Activated naive CD8-positive, alpha-beta T cell treated with anti-CD3 and anti-CD28 coated beads for 36 hours (primary cell): ENCODE measurements at regions not wholly inside any gene's neighbourhood (a gene's known extent, or its start where the extent isn't known, plus 50 kb on each side); places are given as distances from the start of the nearest gene placed in this dataset.
"Not testable (repeated sequence)": the region's sequence is repeated elsewhere in the genome, so short reads cannot be mapped to it uniquely, and the experiment has no call there.

Experiments used
- DNase-seq: peaks from one replicate; pipeline ENCODE4 v3.0.0; 2021
- H3K27ac Mint-ChIP-seq: one replicate; pipeline ENCODE4 v1.8.0; 2022; ENCODE audit warnings: mild to moderate bottlenecking, moderate library complexity, mixed read lengths
- H3K27me3 Mint-ChIP-seq: one replicate; pipeline ENCODE4 v1.8.0; 2022; ENCODE audit warnings: mild to moderate bottlenecking, mixed read lengths
- H3K36me3 Mint-ChIP-seq: one replicate; pipeline ENCODE4 v1.8.0; 2021; ENCODE audit warnings: mild to moderate bottlenecking, mixed read lengths
- H3K4me1 Mint-ChIP-seq: one replicate; pipeline ENCODE4 v1.8.0; 2021; ENCODE audit warnings: mixed read lengths
- H3K4me3 Mint-ChIP-seq: one replicate; pipeline ENCODE4 v1.8.0; 2022; ENCODE audit warnings: mild to moderate bottlenecking, moderate library complexity, mixed read lengths
- H3K9me3 Mint-ChIP-seq: one replicate; pipeline ENCODE4 v1.8.0; 2022; ENCODE audit warnings: mixed read lengths

DNA sequence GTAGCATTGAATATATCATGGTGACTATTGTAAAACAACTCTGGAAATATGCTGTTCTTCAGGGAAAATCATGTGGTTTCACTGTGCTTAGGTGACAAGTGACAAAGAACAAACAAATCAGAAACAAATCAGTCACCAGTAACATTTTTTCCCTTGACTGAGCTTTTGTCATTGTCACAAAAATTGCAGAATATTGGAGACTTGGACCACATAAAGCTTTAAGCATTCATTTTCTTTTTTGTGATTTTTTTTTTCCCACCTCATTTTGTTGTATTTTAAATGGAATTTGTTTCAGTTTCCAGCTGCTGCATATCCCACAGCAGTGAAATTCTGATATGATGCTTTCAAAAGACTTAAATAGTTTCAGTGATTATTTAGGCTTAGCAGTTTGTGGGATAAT is 1088.4 kb downstream of the OTOL1 start:
- Mint-ChIP-seq H3K9me3 (peaks cover 3% of the 10 kb centered on the region), H3K4me3 (no peak overlapping the region), H3K36me3 (no peaks in the 10 kb centered on the region), H3K27ac (no peak overlapping the region), H3K27me3 (no peaks in the 10 kb centered on the region), H3K4me1 (no peaks in the 10 kb centered on the region)
- no peak for DNase-seq

DNA sequence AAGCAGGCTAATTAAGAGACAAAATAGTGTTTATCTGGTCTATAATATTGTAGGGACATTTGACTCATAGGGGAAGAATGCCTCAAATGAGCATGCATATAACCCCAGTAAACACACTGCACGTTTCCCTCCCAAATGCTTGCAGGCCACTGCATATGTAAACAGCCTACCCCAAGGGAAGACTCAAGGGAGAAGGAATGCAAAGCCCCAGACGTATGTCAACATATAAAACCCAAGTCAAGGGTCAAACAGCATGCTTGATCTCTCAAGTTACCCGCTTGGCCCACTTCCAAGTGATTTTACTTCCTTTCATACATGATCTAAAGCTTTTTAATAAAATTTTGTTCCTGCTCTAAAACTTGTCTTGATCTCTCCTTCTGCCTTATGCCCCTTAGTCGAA is 1090.0 kb downstream of the OTOL1 start:
- H3K36me3 Mint-ChIP-seq, result no peaks in the 10 kb centered on the region
- H3K27ac Mint-ChIP-seq, result no peak overlapping the region
- H3K9me3 Mint-ChIP-seq, result peaks cover 5% of the 10 kb centered on the region
- H3K27me3 Mint-ChIP-seq, result no peaks in the 10 kb centered on the region
- H3K4me1 Mint-ChIP-seq, result no peaks in the 10 kb centered on the region
- DNase-seq, result no peak
- no peak overlapping the region for H3K4me3 Mint-ChIP-seq

DNA sequence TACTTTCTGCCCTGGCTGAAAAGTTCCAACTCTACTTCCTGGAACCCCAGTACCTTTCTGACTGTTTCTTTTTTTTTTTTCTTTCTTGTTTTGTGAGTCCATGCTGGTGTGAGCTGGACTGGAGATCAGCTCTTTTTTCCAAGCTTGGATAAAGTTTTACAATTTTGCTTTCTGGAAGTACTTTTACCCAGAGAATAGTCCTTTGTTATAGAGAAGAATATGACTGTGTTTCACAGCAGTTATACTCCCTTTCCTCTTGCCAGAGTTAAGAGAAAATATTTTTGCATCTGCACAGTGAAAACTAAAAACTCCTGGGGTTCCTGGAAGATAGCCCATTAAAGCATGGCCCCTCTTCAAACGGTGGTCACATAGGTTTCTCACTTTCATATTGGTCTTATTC is 1100.6 kb downstream of the OTOL1 start:
- Mint-ChIP-seq H3K36me3 (no peaks in the 10 kb centered on the region), H3K9me3 (no peaks in the 10 kb centered on the region), H3K27me3 (no peaks in the 10 kb centered on the region), H3K27ac (no peak overlapping the region), H3K4me3 (no peak overlapping the region), H3K4me1 (no peaks in the 10 kb centered on the region)
- no peak for DNase-seq

DNA sequence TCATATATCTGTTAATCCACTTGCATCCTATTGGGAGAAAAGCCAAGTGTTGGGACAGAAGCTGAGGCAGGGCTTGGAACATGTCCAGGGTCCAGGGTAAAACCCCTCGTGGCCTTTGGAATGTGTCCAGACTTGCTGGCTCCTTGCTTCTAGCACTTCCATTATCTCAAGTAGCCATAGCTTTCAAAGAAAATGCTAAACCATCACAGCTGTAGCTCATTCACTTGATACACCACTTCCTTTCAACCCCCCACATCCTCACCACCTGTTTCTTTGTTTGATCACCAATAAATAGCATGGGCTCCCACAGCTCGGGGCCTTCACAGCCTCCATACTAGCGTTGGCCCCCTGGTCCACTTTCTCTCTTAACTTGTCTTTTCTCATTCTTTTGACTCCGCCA is 1101.9 kb downstream of the OTOL1 start:
- not testable (repeated sequence) for H3K27me3 Mint-ChIP-seq, DNase-seq, H3K27ac Mint-ChIP-seq, H3K9me3 Mint-ChIP-seq, H3K36me3 Mint-ChIP-seq, H3K4me1 Mint-ChIP-seq, H3K4me3 Mint-ChIP-seq

DNA sequence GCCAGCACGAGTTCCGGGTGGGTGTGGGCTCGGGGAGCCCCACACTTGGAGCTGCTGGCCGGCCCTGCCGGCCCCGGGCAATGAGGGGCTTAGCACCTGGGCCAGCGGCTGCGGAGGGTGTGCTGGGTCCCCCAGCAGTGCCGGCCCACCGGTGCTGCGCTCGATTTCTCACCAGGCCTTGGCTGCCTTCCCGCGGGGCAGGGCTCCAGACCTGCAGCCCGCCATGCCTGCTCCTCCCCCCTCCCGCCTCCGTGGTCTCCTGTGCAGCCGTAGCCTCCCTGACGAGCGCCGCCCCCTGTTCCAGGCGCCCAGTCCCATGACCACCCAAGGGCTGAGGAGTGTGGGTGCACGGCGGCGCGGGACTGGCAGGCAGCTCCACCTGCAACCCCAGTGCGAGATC is 1103.1 kb downstream of the OTOL1 start:
- H3K4me1 Mint-ChIP-seq, H3K27ac Mint-ChIP-seq, H3K36me3 Mint-ChIP-seq, H3K4me3 Mint-ChIP-seq, H3K9me3 Mint-ChIP-seq, DNase-seq, H3K27me3 Mint-ChIP-seq: not testable (repeated sequence)

DNA sequence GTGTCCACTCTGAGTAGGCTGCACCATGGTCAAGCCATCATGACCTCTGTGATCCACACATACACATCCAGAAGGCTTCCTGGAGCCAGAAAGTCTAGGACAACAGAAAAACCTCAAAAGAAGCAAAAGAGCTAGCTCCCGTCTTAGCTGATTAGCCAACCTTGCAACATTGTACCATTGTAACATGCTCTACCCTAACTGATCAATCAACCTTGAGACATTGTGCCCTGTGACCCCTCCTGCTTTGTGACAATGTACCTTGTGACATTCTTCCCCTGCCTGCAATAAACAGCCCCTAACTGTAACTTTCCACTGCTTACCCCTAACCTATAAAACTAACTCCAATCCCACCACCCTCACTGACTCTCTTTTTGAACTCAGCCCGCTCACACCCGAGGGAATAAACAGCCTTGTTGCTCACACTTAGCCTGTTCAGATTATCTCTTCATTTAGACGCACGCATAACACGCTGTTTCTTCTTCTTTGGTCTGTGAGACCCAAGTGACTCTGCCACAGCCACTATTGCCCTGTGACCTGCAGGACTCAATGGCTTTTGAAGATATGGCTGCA is 1104.6 kb downstream of the OTOL1 start:
- Mint-ChIP-seq H3K27ac (no peak overlapping the region), H3K4me1 (no peaks in the 10 kb centered on the region), H3K9me3 (peaks cover 1% of the 10 kb centered on the region), H3K36me3 (no peaks in the 10 kb centered on the region), H3K27me3 (no peaks in the 10 kb centered on the region), H3K4me3 (no peak overlapping the region)
- no peak for DNase-seq

DNA sequence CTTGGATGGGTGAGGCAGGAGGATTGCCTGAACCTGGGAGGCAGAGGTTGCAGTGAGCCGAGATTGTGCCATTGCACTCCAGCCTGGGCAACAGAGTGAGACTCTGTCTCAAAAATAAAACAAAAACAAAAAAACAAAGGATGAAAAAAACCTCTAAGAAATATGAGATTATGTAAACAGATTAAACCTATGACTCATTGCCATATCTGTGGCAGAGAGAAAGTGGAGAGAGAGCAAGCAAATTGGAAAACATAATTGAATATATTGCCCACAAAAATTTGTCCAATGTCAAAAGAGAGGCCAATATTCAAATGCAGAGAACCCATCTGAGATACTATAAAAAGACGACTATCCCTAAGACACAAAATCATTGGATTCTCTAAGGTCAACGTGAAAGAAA is 1106.0 kb downstream of the OTOL1 start:
- peaks cover 1% of the 10 kb centered on the region for H3K9me3 Mint-ChIP-seq
- no peaks in the 10 kb centered on the region for H3K36me3 Mint-ChIP-seq
- no peaks in the 10 kb centered on the region for H3K27me3 Mint-ChIP-seq
- H3K4me3 Mint-ChIP-seq, result no peak overlapping the region
- H3K27ac Mint-ChIP-seq, result no peak overlapping the region
- H3K4me1 Mint-ChIP-seq, result no peaks in the 10 kb centered on the region
- DNase-seq, result no peak

DNA sequence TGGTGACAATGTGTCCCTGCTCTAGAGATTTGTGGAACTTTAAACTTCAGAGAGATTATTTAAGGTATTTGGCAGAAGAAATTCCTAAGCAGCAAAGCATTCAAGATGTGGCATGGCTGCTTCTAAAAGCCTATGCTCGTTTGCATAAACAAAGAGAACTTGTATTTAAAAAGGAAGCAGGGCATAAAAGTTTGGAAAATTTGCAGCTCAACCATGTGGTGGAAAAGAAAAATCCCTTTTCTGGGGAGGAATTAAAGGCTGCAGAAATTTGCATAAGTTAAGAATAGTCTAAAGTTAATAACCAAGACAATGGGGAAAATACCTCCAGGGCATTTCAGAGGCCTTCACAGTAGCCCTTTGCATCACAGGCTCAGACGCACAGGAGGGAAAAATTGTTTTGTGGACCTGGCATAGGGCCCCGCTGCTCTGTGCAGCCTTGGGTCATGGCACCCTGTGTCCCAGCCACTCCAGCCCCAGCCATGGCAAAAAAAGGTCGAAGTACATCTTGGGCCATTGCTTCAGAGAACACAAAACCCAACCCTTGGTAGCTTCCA is 1109.1 kb downstream of the OTOL1 start:
- H3K27me3 Mint-ChIP-seq, result no peaks in the 10 kb centered on the region
- H3K27ac Mint-ChIP-seq, result no peak overlapping the region
- H3K4me3 Mint-ChIP-seq, result no peak overlapping the region

DNA sequence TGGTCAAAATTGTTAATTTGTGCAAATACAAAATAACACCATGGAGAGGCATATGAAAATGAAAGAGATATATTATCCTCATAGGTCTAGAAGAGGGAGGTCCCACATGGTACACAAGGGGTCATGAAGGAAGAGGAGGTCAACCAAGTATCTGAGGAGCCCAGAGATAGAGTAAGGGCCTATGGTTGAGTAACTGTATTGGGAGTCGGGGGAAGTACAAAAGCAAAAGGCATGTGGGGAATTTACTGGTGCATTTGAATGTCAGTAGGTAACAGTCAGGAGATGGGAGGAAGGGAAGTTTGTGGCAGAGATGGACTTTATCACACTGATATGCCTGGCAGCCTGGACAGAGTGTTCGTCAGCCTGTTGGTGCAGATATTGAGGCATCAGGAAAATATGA is 1113.7 kb downstream of the OTOL1 start:
- H3K36me3 Mint-ChIP-seq, result no peaks in the 10 kb centered on the region
- DNase-seq, result no peak
- no peaks in the 10 kb centered on the region for H3K9me3 Mint-ChIP-seq
- no peak overlapping the region for H3K4me3 Mint-ChIP-seq
- H3K4me1 Mint-ChIP-seq, result no peaks in the 10 kb centered on the region
- H3K27me3 Mint-ChIP-seq, result no peaks in the 10 kb centered on the region
- no peak overlapping the region for H3K27ac Mint-ChIP-seq

More for the DNA sequence above, 1109.1 kb downstream of the OTOL1 start:
- Mint-ChIP-seq H3K4me1 (no peaks in the 10 kb centered on the region), H3K9me3 (peaks cover 1% of the 10 kb centered on the region), H3K36me3 (no peaks in the 10 kb centered on the region)
- no peak for DNase-seq

DNA sequence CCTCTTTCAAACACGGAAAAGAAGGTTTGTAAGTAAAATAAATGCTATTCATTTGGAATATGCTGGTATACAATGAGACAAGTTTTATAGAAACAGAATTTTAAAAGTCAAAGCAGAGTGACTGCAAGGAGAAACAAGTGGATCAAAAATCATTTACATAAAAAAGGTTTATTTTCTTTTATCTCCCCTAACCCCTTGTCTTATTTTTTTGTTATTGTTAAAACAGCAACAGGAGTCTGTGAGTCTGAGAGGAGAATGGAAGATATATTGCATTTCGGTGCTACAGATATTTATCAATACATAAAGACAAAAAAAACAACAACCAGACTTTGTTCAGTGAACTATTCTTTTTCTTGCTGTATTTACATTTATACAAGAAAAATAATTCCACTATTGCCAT is 1116.4 kb downstream of the OTOL1 start:
- H3K4me3 Mint-ChIP-seq, result no peak overlapping the region
- H3K27ac Mint-ChIP-seq, result no peak overlapping the region
- no peaks in the 10 kb centered on the region for H3K9me3 Mint-ChIP-seq
- DNase-seq, result no peak
- H3K27me3 Mint-ChIP-seq, result no peaks in the 10 kb centered on the region
- H3K4me1 Mint-ChIP-seq, result no peaks in the 10 kb centered on the region
- H3K36me3 Mint-ChIP-seq, result no peaks in the 10 kb centered on the region

DNA sequence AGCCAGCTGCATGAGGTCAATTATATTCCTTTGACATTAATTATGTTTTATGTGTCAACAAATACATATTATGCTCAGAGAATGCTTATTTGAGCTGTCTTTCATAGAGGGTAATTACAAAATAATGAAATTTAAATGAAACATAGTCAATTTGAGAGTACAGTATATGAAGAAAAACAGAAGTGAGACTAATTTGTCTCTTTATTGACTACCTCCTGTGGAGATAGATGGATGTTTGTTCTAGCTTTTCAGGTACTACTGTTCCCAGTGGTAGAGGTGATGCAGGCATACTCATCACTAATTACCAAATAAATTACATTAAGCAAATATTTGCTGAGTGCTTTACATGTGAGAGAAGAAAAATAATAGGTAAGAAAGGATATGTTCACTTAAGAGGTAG is 1129.6 kb downstream of the OTOL1 start:
- Mint-ChIP-seq H3K27ac (no peak overlapping the region), H3K27me3 (no peaks in the 10 kb centered on the region)

DNA sequence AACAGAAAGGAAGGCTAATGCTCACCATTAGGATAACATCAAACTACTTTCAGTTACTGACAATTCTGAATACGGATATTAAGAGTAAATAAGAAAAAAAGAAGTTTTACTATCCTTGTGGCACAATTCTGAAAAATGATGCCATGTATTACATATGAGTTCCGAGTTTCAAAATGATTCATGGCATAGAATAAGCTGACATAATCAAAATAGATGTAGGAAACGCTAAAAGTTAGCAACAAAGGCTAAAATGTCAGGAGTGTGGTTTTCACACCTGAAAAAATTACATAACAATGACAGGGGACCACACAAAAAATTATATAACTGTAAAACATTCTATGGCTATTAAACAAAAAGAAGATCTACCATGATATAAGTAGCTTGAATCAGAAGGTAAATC is 1131.9 kb downstream of the OTOL1 start:
- peaks cover 2% of the 10 kb centered on the region for H3K9me3 Mint-ChIP-seq
- H3K4me1 Mint-ChIP-seq, result no peaks in the 10 kb centered on the region
- H3K27me3 Mint-ChIP-seq, result no peaks in the 10 kb centered on the region
- H3K4me3 Mint-ChIP-seq, result no peak overlapping the region
- H3K36me3 Mint-ChIP-seq, result no peaks in the 10 kb centered on the region
- H3K27ac Mint-ChIP-seq, result no peak overlapping the region
- no peak for DNase-seq

More for the DNA sequence above, 1129.6 kb downstream of the OTOL1 start:
- Mint-ChIP-seq H3K9me3 (peaks cover 5% of the 10 kb centered on the region), H3K4me1 (no peaks in the 10 kb centered on the region), H3K36me3 (no peaks in the 10 kb centered on the region), H3K4me3 (no peak overlapping the region)
- DNase-seq, result no peak

DNA sequence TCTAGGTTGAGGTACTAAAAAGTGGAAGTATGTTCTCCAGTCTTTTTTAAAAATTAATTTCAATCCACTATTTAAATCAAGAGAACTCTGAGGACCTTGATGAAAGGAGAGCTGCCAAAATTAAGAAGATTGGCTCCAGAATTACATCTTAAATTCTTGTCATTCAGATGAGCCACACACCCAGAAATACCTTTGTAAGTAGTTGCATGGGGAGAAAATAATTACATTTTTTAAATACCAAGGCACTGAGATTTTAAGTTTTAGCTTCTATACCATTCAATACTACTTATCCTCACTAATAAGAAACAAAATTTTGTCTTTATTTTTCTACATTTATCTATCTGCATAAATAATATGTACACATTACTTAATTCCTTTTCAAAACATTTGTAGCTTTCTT is 1132.8 kb downstream of the OTOL1 start:
- DNase-seq, result no peak
- no peak overlapping the region for H3K4me3 Mint-ChIP-seq
- H3K4me1 Mint-ChIP-seq, result no peaks in the 10 kb centered on the region
- H3K27ac Mint-ChIP-seq, result no peak overlapping the region
- no peaks in the 10 kb centered on the region for H3K27me3 Mint-ChIP-seq
- H3K36me3 Mint-ChIP-seq, result no peaks in the 10 kb centered on the region
- H3K9me3 Mint-ChIP-seq, result no peaks in the 10 kb centered on the region

DNA sequence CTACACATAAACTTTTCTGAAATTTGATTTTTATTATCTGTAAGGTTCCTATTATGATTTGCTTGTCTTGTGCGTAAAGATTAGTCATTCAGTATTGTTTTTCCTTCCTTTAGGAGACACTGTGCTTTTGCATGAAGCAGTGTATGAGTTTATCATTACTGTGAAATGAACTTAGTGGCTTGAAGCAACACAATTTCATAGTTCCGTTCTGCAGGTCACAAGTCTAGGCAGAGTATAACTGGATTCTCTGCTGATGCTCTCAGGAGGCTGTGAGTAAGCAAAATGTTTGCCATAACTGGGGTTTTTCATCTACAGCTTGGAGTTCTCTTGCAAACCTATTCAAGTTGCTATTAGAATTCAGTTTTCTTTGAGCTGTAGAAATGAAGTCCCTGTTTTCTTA is 1136.1 kb downstream of the OTOL1 start:
- H3K27me3 Mint-ChIP-seq, result no peaks in the 10 kb centered on the region
- no peaks in the 10 kb centered on the region for H3K9me3 Mint-ChIP-seq
- H3K27ac Mint-ChIP-seq, result no peak overlapping the region
- no peak for DNase-seq
- no peaks in the 10 kb centered on the region for H3K36me3 Mint-ChIP-seq
- H3K4me1 Mint-ChIP-seq, result no peaks in the 10 kb centered on the region
- H3K4me3 Mint-ChIP-seq, result no peak overlapping the region

DNA sequence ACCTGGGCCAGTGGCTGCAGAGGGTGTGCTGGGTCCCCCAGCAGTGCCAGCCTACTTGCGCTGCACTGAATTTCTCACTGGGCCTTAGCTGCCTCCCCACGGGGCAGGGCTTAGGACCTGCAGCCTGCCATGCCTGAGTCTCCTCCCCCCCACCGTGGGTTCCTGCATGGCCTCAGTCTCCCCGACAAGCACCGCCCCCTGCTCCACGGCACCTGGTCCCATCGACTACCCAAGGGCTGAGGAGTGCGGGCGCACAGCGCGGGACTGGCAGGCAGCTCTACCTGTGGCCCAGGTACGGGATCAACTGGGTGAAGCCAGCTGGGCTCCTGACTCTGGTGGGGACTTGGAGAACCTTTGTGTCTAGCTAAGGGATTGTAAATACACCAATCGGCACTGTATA is 1143.6 kb downstream of the OTOL1 start:
- not testable (repeated sequence) for H3K27ac Mint-ChIP-seq, H3K4me1 Mint-ChIP-seq, H3K4me3 Mint-ChIP-seq, H3K36me3 Mint-ChIP-seq, H3K27me3 Mint-ChIP-seq, DNase-seq, H3K9me3 Mint-ChIP-seq

DNA sequence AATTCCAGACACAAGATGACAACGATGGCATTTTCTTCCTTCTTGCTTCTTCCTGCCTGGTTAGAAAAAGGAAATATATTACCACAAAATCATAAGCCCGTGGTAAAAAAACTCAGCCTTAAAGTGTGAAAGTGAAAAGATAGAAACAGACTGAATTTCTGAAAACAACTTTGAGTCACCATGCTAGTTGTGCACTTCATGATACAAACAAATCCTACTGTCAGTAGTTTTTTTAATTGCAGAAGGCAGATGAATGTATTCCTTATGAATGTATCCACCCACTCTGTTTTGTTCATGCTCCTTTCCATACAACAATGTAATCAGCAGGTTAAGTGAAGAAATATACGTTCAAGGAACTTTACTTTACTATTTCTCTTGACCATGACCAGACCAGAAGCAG is 1144.7 kb downstream of the OTOL1 start:
- Mint-ChIP-seq H3K27ac (no peak overlapping the region), H3K27me3 (no peaks in the 10 kb centered on the region), H3K9me3 (no peaks in the 10 kb centered on the region), H3K4me3 (no peak overlapping the region), H3K36me3 (no peaks in the 10 kb centered on the region), H3K4me1 (no peaks in the 10 kb centered on the region)
- DNase-seq, result no peak

DNA sequence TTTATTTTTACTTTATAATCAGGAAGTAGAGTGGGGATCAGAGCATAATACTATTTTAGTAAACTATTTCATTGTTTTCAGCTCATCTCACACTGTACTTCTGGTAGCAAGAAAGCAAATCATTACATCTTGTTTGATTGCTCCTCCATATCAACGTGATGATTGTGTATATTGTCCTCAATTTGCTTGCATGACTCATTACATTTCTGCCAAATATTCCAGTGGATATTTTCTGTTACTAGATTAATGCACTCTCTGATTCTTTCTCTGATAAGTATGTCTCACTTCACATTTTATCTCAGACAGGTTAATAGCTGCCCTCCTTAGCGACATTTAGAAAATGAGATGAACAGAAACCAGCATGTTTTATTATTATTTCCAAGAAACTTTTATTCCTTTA is 1145.3 kb downstream of the OTOL1 start:
- no peak for DNase-seq
- H3K9me3 Mint-ChIP-seq, result peaks cover 1% of the 10 kb centered on the region
- no peaks in the 10 kb centered on the region for H3K36me3 Mint-ChIP-seq
- H3K27me3 Mint-ChIP-seq, result no peaks in the 10 kb centered on the region
- no peaks in the 10 kb centered on the region for H3K4me1 Mint-ChIP-seq
- no peak overlapping the region for H3K27ac Mint-ChIP-seq
- H3K4me3 Mint-ChIP-seq, result no peak overlapping the region
